Left lung (tissue), 4 donors: ENCODE measurements at regions not wholly inside any gene's neighbourhood (a gene's known extent, or its start where the extent isn't known, plus 50 kb on each side); places are given as distances from the start of the nearest gene placed in this dataset.

Experiments used
- ATAC-seq: fragments of 200-7000 bp; cut with Tn5 transposase; one replicate; pipeline ENCODE4 v1.9.1; 2020; ENCODE audit warnings: moderate library complexity
- DNase-seq, 4 donors: peaks; one replicate each; pipeline ENCODE4 v3.0.0-alpha.2; 2013 to 2020
- H3K27ac ChIP-seq, 2 donors: fragments of 200-600 bp; sonication (generic) in 1 of 2; one replicate each; pipeline versions ENCODE4 v1.5.0 to v1.8.0; 2020 to 2021
- H3K27me3 ChIP-seq, 2 donors: fragments of 200-600 bp; sonication (generic) in 1 of 2; one replicate each; pipeline versions ENCODE4 v1.5.0 to v1.8.0; 2020 to 2021
- H3K36me3 ChIP-seq, 2 donors: fragments of 200-600 bp; sonication (generic) in 1 of 2; one replicate each; pipeline versions ENCODE4 v1.5.0 to v1.8.0; 2020 to 2021
- H3K4me1 ChIP-seq, 2 donors: fragments of 200-600 bp; one replicate each; pipeline ENCODE4 v1.8.0; 2021
- H3K4me3 ChIP-seq, 2 donors: fragments of 200-600 bp; sonication (generic) in 1 of 2; one replicate each; pipeline versions ENCODE4 v1.5.0 to v1.8.0; 2020 to 2021; ENCODE audit warnings: mild to moderate bottlenecking in 1 of 2
- H3K9me3 ChIP-seq, 2 donors: fragments of 200-600 bp; sonication (generic) in 1 of 2; one replicate each; pipeline versions ENCODE4 v1.5.0 to v1.8.0; 2020 to 2021
- intact Hi-C, 2 donors: fragments of 100-400 bp; cut with DNase I; formaldehyde crosslinking; loops; one replicate each; pipeline versions ENCODE4 v1.11.2 to v1.14.2; 2022
- TF ChIP-seq, protein P1 (sequence below), 2 donors: fragments of 200-600 bp; sonication (generic) in 1 of 2; IDR thresholded peaks; one replicate each; pipeline versions ENCODE4 v1.5.0 to v1.8.0; 2021; ENCODE audit warnings: antibody characterized with exemption in 2 of 2
- donor health status: DM: no; HTN: yes; CAD: no.
- donor health status: DM: no; HTN: no; CAD: no.

DNA sequence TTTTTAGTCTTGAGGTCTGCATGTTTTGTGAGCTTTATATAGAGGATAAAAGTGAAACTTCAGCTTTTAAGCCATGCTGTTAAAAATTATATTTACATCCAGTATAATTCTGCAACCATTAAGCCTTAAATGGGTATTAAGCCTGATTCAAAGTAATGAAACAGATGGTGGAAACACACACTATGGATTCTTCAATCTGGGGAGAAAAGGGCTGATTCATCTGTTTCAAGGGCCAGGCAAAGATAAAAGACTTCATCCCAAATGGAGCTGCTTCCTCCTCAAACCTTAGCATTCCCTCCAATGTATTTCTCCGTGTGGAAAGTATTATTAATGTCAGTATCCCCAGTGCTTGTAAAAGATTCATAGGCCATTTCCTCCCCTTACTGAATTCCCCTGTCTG, 367.4 kb upstream of the ZFHX3 start:
- no peak overlapping the region for H3K27ac ChIP-seq
- ATAC-seq (no peak), DNase-seq (no peak)
- H3K4me3 ChIP-seq = no peak overlapping the region
- no peaks in the 10 kb centered on the region for H3K36me3 ChIP-seq
- intact Hi-C loops = no loop called here
- no peaks in the 10 kb centered on the region for H3K9me3 ChIP-seq
- H3K27me3 ChIP-seq = peaks cover 0 to under 1% of the 10 kb centered on the region in 2 donors
- TF ChIP-seq, protein P1, sequence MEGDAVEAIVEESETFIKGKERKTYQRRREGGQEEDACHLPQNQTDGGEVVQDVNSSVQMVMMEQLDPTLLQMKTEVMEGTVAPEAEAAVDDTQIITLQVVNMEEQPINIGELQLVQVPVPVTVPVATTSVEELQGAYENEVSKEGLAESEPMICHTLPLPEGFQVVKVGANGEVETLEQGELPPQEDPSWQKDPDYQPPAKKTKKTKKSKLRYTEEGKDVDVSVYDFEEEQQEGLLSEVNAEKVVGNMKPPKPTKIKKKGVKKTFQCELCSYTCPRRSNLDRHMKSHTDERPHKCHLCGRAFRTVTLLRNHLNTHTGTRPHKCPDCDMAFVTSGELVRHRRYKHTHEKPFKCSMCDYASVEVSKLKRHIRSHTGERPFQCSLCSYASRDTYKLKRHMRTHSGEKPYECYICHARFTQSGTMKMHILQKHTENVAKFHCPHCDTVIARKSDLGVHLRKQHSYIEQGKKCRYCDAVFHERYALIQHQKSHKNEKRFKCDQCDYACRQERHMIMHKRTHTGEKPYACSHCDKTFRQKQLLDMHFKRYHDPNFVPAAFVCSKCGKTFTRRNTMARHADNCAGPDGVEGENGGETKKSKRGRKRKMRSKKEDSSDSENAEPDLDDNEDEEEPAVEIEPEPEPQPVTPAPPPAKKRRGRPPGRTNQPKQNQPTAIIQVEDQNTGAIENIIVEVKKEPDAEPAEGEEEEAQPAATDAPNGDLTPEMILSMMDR (IDR thresholded peaks at IDR 0.05) = no peak
- no peaks in the 10 kb centered on the region for H3K4me1 ChIP-seq

GRCh38 chr16:73414638-73415037, 366.7 kb upstream of the ZFHX3 start:
- H3K4me3 ChIP-seq = no peak overlapping the region
- H3K27ac ChIP-seq = no peak overlapping the region
- ATAC-seq (no peak), DNase-seq (peak in 2 of 4 donors; percentile 9 to 16)
- no peaks in the 10 kb centered on the region for H3K9me3 ChIP-seq
- no peaks in the 10 kb centered on the region for H3K4me1 ChIP-seq
- H3K27me3 ChIP-seq = no peaks in the 10 kb centered on the region
- intact Hi-C loops = no loop called here
- TF ChIP-seq, protein P1 (IDR thresholded peaks at IDR 0.05) = no peak
- no peaks in the 10 kb centered on the region for H3K36me3 ChIP-seq

GRCh38 chr16:73413830-73414190, 365.9 kb upstream of the ZFHX3 start:
- no peaks in the 10 kb centered on the region for H3K36me3 ChIP-seq
- H3K4me1 ChIP-seq = no peaks in the 10 kb centered on the region
- intact Hi-C loops = no loop called here
- no peak overlapping the region for H3K4me3 ChIP-seq
- TF ChIP-seq, protein P1 (IDR thresholded peaks at IDR 0.05) = no peak
- H3K9me3 ChIP-seq = no peaks in the 10 kb centered on the region
- H3K27me3 ChIP-seq = no peaks in the 10 kb centered on the region
- H3K27ac ChIP-seq = no peak overlapping the region
- DNase-seq (no peak), ATAC-seq (no peak)

- Histone ChIP-seq H3K36me3 (no peaks in the 10 kb centered on the region), H3K27ac (no peak overlapping the region), H3K4me3 (no peak overlapping the region), H3K27me3 (no peaks in the 10 kb centered on the region), H3K9me3 (no peaks in the 10 kb centered on the region), H3K4me1 (no peaks in the 10 kb centered on the region)
- intact Hi-C loops = no loop called here
- TF ChIP-seq, protein P1 (IDR thresholded peaks at IDR 0.05) = no peak
- DNase-seq (no peak), ATAC-seq (no peak)
These were observed 365.3 kb upstream of the ZFHX3 start for GRCh38 chr16:73413091-73413829.

- Histone ChIP-seq H3K4me1 (no peaks in the 10 kb centered on the region), H3K27ac (no peak overlapping the region), H3K27me3 (no peaks in the 10 kb centered on the region), H3K36me3 (no peaks in the 10 kb centered on the region), H3K4me3 (no peak overlapping the region), H3K9me3 (no peaks in the 10 kb centered on the region)
- DNase-seq = no peak
- ATAC-seq = no peak
- intact Hi-C loops = no loop called here
- TF ChIP-seq, protein P1 (IDR thresholded peaks at IDR 0.05) = no peak
These were observed 364.5 kb upstream of the ZFHX3 start for GRCh38 chr16:73412416-73412815.
